ENCODE measurements at regions not wholly inside any gene's neighbourhood (a gene's known extent, or its start where the extent isn't known, plus 50 kb on each side); places are given as distances from the start of the nearest gene placed in this dataset.

GRCh38 chr16:79772784-79773183 is 172.2 kb upstream of the MAF start:
- TF ChIP-seq CTCF (IDR thresholded peaks at IDR 0.05), result no peak
- Histone ChIP-seq H3K4me1 (peaks cover 8% of the 10 kb centered on the region), H3K27ac (no peak overlapping the region), H3K4me3 (no peak overlapping the region), H3K9me3 (no peaks in the 10 kb centered on the region), H3K27me3 (ENCODE audit: insufficient read depth in 3 of 3, low read length in 2 of 3) (no peaks in the 10 kb centered on the region), H3K36me3 (ENCODE audit: insufficient read depth in 1 of 2, low read depth in 1 of 2) (no peaks in the 10 kb centered on the region)
- intact Hi-C loops (cut with DNase I), result loop anchor here in 1 of 2 donors (10.0 kb wide), 1 partner anchor 312 kb away; no protein-coding TSS in a partner anchor
- 93 to 94% (median 93%) methylated on average over 3 of the region's 3 CpGs for WGBS, 3 donors
- DNase-seq, result no peak
- ATAC-seq, result no peak

GRCh38 chr16:79772048-79772447 is 171.5 kb upstream of the MAF start:
- no peak overlapping the region for H3K4me3 ChIP-seq
- no peak for TF ChIP-seq CTCF (IDR thresholded peaks at IDR 0.05)
- H3K9me3 ChIP-seq, result no peaks in the 10 kb centered on the region
- no peak overlapping the region for H3K27ac ChIP-seq
- no peak for DNase-seq
- ATAC-seq, result no peak
- intact Hi-C loops (cut with DNase I), result loop anchor here in 1 of 2 donors (10.0 kb wide), 1 partner anchor 313 kb away; no protein-coding TSS in a partner anchor
- H3K36me3 ChIP-seq (ENCODE audit: insufficient read depth in 1 of 2, low read depth in 1 of 2), result no peaks in the 10 kb centered on the region
- peaks cover 12% of the 10 kb centered on the region for H3K4me1 ChIP-seq
- WGBS, 3 donors, result 79 to 85% (median 82%) methylated on average over 4 of the region's 4 CpGs
- no peaks in the 10 kb centered on the region for H3K27me3 ChIP-seq (ENCODE audit: insufficient read depth in 3 of 3, low read length in 2 of 3)

- H3K4me3 ChIP-seq, result peak overlapping the region; percentile 69
- peak overlapping the region; percentile 19 for H3K27ac ChIP-seq
- TF ChIP-seq CTCF (IDR thresholded peaks at IDR 0.05), result no peak
- H3K4me1 ChIP-seq, result peaks cover 12% of the 10 kb centered on the region
- no peaks in the 10 kb centered on the region for H3K27me3 ChIP-seq (ENCODE audit: insufficient read depth in 3 of 3, low read length in 2 of 3)
- DNase-seq (peak; percentile 90 to 94), ATAC-seq (peak; percentile 98 to 100 (median 98))
- no peaks in the 10 kb centered on the region for H3K36me3 ChIP-seq (ENCODE audit: insufficient read depth in 1 of 2, low read depth in 1 of 2)
- no peaks in the 10 kb centered on the region for H3K9me3 ChIP-seq
- 1 to 3% (median 1%) methylated on average over 41 to 59 of the region's 59 CpGs for WGBS, 3 donors
- intact Hi-C loops (cut with DNase I), result loop anchor here in 1 of 2 donors (10.0 kb wide), 1 partner anchor 314 kb away; no protein-coding TSS in a partner anchor
Measured at GRCh38 chr16:79770244-79771064, 169.9 kb upstream of the MAF start.

GRCh38 chr16:79769928-79770243 is 169.3 kb upstream of the MAF start:
- intact Hi-C loops (cut with DNase I), result loop anchor here in 1 of 2 donors (10.0 kb wide), 2 partner anchors 165 to 315 kb away; partner anchors contain the start of gene MAF
- DNase-seq (no peak), ATAC-seq (no peak)
- Histone ChIP-seq H3K36me3 (ENCODE audit: insufficient read depth in 1 of 2, low read depth in 1 of 2) (no peaks in the 10 kb centered on the region), H3K9me3 (no peaks in the 10 kb centered on the region), H3K27ac (no peak overlapping the region), H3K4me1 (peaks cover 12% of the 10 kb centered on the region), H3K27me3 (ENCODE audit: insufficient read depth in 3 of 3, low read length in 2 of 3) (no peaks in the 10 kb centered on the region), H3K4me3 (peak overlapping the region; percentile 69)
- WGBS, 3 donors, result 12 to 33% (median 32%) methylated on average over 6 of the region's 6 CpGs
- TF ChIP-seq CTCF (IDR thresholded peaks at IDR 0.05), result no peak
